ENCODE measurements at regions not wholly inside any gene's neighbourhood (a gene's known extent, or its start where the extent isn't known, plus 50 kb on each side); places are given as distances from the start of the nearest gene placed in this dataset.

DNA sequence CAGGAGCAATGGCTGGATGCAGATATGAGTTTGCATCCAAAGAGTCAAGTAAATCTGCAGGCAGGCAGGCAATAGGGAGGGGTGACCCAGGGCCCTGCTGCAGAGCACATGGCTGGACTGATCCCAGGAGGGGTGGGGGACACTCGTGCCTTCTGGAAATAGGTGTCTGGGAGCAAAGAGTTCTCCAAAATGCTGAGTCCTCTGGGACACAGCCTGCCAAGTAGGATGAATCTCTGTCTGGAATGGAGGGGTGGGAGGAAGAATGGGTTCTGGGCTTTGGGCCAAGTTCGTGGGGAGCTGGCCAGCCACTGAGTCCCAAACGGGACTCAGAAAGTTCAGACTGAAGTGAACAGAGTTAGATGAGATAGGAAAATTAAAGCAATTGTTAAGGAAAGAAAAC lies 214.5 kb downstream of the MTHFS start:
- TF ChIP-seq, protein P1, sequence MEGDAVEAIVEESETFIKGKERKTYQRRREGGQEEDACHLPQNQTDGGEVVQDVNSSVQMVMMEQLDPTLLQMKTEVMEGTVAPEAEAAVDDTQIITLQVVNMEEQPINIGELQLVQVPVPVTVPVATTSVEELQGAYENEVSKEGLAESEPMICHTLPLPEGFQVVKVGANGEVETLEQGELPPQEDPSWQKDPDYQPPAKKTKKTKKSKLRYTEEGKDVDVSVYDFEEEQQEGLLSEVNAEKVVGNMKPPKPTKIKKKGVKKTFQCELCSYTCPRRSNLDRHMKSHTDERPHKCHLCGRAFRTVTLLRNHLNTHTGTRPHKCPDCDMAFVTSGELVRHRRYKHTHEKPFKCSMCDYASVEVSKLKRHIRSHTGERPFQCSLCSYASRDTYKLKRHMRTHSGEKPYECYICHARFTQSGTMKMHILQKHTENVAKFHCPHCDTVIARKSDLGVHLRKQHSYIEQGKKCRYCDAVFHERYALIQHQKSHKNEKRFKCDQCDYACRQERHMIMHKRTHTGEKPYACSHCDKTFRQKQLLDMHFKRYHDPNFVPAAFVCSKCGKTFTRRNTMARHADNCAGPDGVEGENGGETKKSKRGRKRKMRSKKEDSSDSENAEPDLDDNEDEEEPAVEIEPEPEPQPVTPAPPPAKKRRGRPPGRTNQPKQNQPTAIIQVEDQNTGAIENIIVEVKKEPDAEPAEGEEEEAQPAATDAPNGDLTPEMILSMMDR (IDR thresholded peaks at IDR 0.05 in 4 of 5, conservative IDR thresholded peaks at IDR 0.05 in 1 of 5) = no peak
- no peak for TF ChIP-seq POLR2A (IDR thresholded peaks at IDR 0.05)
